GM13977 (cell line): ENCODE measurements at regions not wholly inside any gene's neighbourhood (a gene's known extent, or its start where the extent isn't known, plus 50 kb on each side); places are given as distances from the start of the nearest gene placed in this dataset.
"Not testable (repeated sequence)": the region's sequence is repeated elsewhere in the genome, so short reads cannot be mapped to it uniquely, and the experiment has no call there.

Experiments used
- DNase-seq: peaks from one replicate; pipeline ENCODE4 v3.0.0; 2012; ENCODE audit warnings: low spot score
- in situ Hi-C: fragments of 300-500 bp; cut with MboI; formaldehyde crosslinking; loops from one replicate; pipeline ENCODE4 v1.12.0; 2022; ENCODE audit warnings: low sequenced_read_pairs, low pct_unique_long_range_greater_than_20kb, mixed read lengths, inconsistent platforms; ENCODE audit not compliant: unreplicated experiment
- TF ChIP-seq, protein P1 (sequence below): IDR thresholded peaks from 2 replicates; pipeline ENCODE4 v1.5.1; 2012; ENCODE audit warnings: mild to moderate bottlenecking, control low read depth; ENCODE audit not compliant: insufficient read depth; ENCODE audit errors: extremely low read depth, missing control alignments

DNA sequence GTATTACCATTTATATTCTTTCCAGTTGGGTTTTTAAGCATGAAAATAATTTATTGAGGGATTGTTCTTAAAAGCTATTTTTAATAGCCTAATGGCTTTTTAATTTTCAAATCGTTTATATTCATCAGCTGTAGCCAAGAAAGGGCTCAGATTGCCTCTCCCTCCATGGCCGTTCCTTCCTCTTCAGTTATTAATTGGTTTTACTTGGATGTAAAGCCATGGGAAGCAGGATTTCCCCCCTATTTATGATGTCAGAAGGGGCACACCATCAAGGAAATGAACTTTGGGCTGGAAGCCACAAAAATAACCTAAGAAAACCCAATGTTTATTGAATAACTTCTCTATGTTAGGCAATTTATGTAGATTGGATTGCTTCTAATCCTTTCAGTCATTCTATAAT is 656.3 kb downstream of the TYW1 start:
- DNase-seq = no peak
- in situ Hi-C loops = no loop called here
- TF ChIP-seq, protein P1, sequence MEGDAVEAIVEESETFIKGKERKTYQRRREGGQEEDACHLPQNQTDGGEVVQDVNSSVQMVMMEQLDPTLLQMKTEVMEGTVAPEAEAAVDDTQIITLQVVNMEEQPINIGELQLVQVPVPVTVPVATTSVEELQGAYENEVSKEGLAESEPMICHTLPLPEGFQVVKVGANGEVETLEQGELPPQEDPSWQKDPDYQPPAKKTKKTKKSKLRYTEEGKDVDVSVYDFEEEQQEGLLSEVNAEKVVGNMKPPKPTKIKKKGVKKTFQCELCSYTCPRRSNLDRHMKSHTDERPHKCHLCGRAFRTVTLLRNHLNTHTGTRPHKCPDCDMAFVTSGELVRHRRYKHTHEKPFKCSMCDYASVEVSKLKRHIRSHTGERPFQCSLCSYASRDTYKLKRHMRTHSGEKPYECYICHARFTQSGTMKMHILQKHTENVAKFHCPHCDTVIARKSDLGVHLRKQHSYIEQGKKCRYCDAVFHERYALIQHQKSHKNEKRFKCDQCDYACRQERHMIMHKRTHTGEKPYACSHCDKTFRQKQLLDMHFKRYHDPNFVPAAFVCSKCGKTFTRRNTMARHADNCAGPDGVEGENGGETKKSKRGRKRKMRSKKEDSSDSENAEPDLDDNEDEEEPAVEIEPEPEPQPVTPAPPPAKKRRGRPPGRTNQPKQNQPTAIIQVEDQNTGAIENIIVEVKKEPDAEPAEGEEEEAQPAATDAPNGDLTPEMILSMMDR = no peak

DNA sequence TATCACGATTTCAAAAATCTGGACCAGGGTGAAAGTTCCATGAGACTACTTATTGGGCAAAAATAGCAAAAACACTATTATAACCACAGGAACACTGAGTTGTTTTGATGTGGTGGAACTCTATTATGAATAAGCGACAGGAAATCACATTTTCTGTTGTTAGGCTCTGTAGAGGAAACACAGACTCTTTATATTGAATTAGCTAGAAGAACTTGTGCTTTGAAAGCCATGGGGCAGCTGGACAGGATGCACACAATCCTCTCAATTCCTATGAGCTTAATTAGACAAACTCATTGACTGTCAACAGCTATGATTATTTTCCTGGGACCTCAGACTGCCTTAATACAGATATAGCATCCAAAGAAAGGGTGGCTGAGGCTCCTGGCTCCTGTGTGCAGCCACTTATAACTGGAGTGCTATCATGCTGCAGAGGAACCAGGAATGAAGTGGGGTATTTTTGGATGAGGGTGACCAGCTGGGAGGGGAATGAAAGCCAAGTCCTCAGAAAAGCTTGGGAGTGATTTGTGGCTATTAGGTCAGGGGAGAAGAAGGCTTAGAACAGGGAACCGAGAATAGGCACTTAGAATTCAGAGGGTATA is 657.3 kb downstream of the TYW1 start:
- no peak for DNase-seq
- TF ChIP-seq, protein P1 = no peak
- in situ Hi-C loops = no loop called here

DNA sequence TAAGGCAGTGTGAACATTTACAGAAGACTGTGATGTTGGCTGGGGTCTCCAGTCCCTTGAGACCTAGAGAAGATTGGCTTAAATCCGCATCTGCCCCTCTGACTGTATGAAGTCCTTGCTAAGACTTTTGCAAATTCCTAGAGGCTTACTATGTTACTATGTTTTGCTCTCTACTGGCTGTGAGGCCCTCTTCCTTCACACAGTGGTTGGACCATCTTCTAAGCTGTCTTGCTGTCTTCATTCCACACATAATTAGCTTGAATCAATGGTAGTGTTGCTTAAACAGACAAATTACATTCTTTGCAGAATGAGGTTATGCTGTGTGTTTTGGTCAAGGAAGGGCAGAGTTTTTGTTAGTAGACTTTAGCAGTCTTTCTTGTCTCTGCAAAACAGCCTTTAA is 658.0 kb downstream of the TYW1 start:
- TF ChIP-seq, protein P1 = no peak
- no peak for DNase-seq
- in situ Hi-C loops = no loop called here

DNA sequence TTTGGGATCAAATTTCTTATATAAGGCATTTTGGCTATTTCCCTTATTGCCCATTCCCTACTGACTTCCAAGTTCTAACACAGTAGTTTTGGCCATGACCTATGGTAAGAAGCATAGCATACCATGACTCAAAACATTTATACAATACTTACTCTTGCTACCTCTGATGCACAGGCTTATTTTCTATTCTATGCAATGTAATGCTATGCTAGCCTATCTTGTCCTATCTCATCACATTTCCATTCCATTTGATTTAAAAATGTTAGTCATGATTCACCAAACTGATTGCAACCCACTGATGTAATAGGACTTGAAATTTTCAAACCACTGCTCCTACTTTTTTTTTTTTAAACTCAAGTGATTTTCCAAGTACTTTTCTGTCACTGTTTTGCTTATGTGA is 658.5 kb downstream of the TYW1 start:
- no peak for DNase-seq
- in situ Hi-C loops = no loop called here
- TF ChIP-seq, protein P1 = no peak

DNA sequence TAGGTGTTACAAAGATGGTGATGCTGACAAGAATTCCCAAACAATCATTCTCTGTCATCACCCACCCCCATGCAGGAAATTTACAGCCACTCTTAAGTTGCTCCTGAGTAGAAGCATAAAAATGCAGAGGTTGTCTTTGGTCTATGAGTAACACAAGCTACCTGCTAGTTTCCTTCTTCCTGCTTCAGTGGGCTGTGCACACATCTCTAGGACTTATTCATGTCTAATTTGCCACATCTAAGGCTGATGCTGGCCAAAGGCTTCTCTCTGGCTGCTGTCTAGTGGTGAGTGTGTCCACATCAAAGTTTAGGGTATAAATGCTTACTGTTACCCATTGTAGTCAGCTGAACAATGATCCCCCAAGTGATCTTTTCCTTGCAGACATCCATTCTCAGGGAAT is 662.5 kb downstream of the TYW1 start:
- TF ChIP-seq, protein P1 = no peak
- in situ Hi-C loops = no loop called here
- no peak for DNase-seq

DNA sequence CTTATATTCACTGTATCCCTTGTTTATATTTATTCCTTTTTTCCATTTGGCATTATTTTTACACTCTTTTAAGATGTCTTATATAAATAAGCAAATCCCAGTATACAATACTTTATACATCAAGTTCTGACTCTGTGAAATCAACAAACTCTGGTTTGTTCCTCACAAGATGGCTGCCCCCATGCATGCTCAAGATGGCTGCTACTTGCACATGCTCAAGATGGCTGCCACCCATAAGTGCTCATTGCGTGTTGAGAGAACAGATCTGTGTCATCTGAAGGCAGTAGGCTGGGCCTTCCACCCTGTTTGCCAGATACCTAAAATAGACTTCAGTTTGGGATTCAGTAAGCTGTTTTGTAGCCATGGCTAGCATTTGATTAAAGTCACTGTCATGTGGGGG is 666.2 kb downstream of the TYW1 start:
- TF ChIP-seq, protein P1 = no peak
- DNase-seq = no peak
- in situ Hi-C loops = no loop called here

DNA sequence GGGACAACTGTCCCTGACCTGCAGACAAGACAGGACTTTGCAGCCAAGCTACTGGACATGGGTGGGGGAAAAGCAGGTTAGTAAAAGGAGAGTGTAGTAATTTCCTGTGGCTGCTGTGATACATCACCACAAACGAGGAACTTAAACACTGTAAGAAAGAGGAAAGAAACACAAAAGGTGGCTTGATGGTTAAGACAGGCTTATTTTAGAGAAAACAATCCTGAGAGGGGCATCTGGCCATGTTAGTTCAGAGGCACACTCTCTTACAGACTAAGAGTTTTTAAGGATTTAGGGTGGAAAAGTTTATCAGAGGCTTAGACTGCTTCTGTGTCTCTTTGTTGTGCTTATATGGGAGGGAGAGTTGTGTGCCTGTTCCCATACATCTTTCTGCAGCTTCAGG is 667.0 kb downstream of the TYW1 start:
- TF ChIP-seq, protein P1 = no peak
- DNase-seq = no peak
- in situ Hi-C loops = no loop called here

DNA sequence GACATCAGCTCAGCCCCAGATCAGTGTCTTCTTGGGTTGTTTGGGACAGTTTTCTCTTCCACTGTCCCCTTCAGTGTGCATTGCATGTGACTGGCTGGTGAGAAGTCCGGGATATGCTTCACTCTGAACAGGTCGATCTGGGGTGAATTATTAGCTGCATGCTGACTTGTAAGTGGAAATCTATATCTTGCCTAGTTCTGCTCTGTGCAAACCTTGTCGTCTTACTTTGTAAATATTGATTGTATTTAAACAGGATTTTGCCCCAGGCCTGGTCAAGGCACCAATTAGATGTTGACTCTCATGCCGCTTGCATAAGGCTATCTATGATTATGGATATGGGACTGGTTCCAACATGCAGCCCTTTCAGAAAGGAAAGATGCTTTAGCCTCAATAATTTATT is 669.7 kb downstream of the TYW1 start:
- in situ Hi-C loops, DNase-seq: not testable (repeated sequence)
